ENCODE measurements at regions not wholly inside any gene's neighbourhood (a gene's known extent, or its start where the extent isn't known, plus 50 kb on each side); places are given as distances from the start of the nearest gene placed in this dataset.

- TF ChIP-seq REST (IDR thresholded peaks at IDR 0.05; ENCODE audit: borderline replicate concordance) (no peak), EZH2 (IDR thresholded peaks at IDR 0.05; ENCODE audit: borderline replicate concordance, insufficient read depth, low read length, poor library complexity, severe bottlenecking) (no peak), POLR2AphosphoS5 (IDR thresholded peaks at IDR 0.05) (no peak), EP300 (conservative IDR thresholded peaks at IDR 0.05; ENCODE audit: poor library complexity, severe bottlenecking) (no peak), MXI1 (conservative IDR thresholded peaks at IDR 0.05; ENCODE audit: poor library complexity, severe bottlenecking) (no peak), TAF1 (IDR thresholded peaks at IDR 0.05; ENCODE audit: low read depth) (no peak), SMC3 (conservative IDR thresholded peaks at IDR 0.05; ENCODE audit: poor library complexity) (no peak), RAD21 (conservative IDR thresholded peaks at IDR 0.05) (no peak)
- TF ChIP-seq, protein P1, sequence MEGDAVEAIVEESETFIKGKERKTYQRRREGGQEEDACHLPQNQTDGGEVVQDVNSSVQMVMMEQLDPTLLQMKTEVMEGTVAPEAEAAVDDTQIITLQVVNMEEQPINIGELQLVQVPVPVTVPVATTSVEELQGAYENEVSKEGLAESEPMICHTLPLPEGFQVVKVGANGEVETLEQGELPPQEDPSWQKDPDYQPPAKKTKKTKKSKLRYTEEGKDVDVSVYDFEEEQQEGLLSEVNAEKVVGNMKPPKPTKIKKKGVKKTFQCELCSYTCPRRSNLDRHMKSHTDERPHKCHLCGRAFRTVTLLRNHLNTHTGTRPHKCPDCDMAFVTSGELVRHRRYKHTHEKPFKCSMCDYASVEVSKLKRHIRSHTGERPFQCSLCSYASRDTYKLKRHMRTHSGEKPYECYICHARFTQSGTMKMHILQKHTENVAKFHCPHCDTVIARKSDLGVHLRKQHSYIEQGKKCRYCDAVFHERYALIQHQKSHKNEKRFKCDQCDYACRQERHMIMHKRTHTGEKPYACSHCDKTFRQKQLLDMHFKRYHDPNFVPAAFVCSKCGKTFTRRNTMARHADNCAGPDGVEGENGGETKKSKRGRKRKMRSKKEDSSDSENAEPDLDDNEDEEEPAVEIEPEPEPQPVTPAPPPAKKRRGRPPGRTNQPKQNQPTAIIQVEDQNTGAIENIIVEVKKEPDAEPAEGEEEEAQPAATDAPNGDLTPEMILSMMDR (IDR thresholded peaks at IDR 0.05; ENCODE audit: poor library complexity, severe bottlenecking) = no peak
Measured at GRCh38 chr1:172875892-172876291, 174.8 kb downstream of the TNFSF18 start.

All from neural cell (in vitro differentiated cells).